HG03039 (cell line): ENCODE measurements at regions not wholly inside any gene's neighbourhood (a gene's known extent, or its start where the extent isn't known, plus 50 kb on each side); places are given as distances from the start of the nearest gene placed in this dataset.
"Not testable (repeated sequence)": the region's sequence is repeated elsewhere in the genome, so short reads cannot be mapped to it uniquely, and the experiment has no call there.

Experiments
- ATAC-seq: cut with Tn5 transposase; IDR thresholded peaks from one replicate; pipeline ENCODE4 v1.9.1; 2021; ENCODE audit warnings: mild to moderate bottlenecking, moderate library complexity; ENCODE audit not compliant: unreplicated experiment

GRCh38 chr2:7420530-7420929, 503.3 kb downstream of the RNF144A start:
- no peak for ATAC-seq

DNA sequence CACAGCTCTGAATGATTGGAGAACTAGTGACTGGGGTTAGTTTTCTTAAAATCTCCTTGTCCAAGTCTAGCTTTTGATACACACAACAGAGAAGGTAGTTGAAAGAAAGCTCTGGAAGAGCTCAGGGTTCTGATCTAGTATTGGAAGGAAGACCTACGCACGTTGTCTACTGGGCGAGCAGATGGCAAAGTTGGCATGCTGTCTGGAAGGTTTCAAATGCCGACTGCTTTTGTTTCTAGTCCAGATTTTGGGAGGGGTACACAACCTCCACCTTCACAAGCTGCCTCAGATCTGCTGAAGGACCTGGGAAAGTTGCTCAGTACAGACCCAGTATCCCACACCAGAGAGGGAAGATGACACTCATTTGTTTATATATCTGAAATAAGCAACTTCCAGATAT, 507.3 kb downstream of the RNF144A start:
- ATAC-seq: no peak

- ATAC-seq: no peak
Measured at GRCh38 chr2:7427293-7428060, 510.3 kb downstream of the RNF144A start.

GRCh38 chr2:7428454-7429204, 511.4 kb downstream of the RNF144A start:
- no peak for ATAC-seq

GRCh38 chr2:7429733-7430132, 512.5 kb downstream of the RNF144A start:
- no peak for ATAC-seq

DNA sequence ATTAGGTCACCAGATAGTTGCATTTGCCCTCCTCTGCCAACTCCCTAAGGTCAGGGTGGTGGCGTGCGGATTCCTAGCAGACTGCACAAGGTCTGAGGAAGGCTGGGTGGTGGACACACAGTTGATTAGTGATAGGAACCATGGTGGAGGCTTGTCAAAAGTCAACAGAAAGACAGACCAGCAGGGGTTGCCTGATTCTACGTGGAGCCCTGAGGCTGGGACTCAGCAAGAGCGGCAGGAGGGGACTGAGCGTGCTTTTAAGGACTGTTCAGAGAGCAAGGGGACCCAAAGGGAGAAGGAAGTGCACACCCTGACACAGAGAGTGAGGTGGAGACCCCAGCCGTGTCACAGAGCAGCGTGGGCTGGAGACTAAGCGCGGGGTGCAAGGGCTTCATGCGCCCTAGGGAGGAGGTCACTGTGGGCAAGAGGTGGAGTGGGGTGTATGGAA, 513.2 kb downstream of the RNF144A start:
- ATAC-seq: no peak

DNA sequence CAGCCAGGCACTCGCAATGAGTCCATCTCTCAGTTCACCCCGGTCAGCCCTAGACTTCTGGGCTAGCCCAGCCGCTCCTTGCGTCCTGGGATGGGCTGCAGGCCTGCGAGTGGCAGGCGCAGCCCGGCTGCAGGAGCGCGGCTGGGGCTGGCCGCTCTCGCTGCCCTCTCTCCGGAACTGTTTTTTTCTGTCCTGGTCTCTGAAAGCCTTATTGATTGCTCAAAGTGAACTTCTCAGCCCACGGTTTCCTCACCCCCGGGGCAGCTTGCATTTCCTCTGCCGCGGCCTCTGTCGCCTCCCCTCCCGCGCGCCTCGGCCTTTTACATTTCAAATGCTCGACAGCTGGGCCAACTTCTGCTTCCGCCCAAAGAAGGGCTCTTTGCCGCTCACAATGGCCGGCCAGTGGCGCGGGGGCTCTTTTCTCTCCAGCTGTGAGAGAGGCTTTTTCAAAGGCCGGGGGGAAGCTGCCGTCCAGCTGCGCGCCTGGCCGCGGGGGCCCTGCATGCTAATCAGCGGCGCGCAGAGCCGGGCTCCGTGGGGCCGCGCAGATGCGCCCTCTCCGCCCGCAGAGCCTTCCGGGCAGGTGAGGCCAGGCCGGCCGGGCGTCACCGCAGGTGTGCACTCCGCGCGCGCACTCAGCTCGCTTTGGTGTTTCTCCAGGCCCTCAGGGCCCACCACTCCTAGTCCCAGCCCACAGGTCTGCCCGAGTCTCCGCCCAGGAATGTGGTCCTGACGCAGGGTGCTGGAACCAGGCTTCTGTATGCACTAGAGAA, 513.8 kb downstream of the RNF144A start:
- no peak for ATAC-seq

- ATAC-seq: no peak
Measured at GRCh38 chr2:7432436-7432835, 515.2 kb downstream of the RNF144A start.

- no peak for ATAC-seq
Measured at GRCh38 chr2:7436096-7436906, 519.1 kb downstream of the RNF144A start.

GRCh38 chr2:7437141-7437540, 519.9 kb downstream of the RNF144A start:
- ATAC-seq: no peak

DNA sequence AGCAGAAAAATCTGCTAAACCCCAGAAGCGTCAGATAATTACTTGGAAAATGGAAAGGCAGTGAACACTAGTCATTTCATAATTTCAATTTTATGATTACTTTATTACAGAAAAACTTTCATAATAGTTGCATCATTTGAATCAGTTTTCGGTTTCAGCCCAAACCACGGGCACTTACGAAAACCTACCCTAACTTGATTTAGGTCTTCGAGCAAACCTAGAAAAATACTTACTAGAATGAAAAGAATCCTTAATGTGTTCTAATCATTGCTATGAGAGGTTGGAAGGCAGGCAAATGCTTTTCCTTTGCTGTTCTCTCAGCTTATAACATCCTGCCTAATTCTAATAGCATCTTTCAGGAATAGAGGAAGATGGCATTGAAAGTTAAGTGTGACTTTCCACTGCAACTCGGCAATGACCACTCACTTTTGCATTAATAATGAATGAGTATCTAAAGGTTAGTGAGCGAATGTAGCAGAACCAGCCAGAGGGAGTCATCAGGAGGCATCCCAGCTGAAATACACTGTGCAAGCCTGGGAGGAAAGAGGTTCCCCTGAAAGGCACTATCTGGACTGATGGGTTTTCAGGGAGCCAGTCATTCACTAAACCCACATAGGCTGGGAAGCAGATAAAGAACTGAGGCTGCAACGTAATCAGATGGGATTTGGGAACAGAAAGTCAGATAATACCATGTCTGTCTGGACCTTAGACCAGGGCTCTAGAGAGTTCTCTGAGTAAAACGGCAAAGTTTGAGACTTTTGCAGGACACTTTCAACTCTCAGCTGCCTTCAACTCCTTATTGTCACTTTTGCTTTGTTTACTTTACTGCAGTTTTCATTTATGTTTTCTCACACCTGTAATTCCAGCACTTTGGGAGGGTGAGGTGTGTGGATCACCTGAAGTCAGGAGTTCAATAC, 520.8 kb downstream of the RNF144A start:
- no peak for ATAC-seq

DNA sequence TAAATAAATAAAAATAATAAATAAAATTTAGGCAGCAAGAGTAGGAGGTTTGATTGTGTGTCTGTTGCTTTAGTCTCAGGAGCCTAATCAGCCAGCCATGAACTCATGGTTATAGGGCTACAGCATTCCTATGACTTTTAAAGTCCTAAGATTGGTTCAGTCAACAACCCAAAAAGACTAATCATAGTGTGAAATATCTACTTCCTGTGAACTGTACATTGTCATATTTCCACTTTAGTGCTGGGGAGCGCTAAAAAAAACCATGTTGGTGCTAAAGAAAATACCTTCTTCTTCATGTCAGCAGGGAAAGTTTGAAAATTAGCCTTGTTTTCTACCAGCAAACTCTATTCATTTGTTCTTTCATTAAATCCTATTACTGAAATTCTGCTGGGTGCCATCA, 521.6 kb downstream of the RNF144A start:
- ATAC-seq: no peak

GRCh38 chr2:7440977-7441376, 523.8 kb downstream of the RNF144A start:
- ATAC-seq: no peak

DNA sequence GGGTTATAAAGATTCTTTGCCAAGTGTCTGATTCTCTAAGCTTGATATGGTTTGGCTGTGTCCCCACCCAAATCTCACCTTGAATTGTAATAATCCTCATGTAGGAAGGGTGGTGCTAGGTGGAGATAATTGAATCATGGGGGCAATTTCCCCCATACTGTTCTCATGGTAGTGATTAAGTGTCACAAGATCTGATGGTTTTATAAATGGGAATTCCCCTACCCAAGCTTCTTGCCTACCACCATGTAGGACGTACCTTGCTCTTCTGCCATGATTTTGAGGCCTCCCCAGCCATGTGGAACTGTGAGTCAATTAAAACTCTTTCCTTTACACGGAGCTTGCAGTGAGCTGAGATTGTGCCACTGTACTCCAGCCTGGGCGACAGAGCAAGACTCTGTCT, 524.6 kb downstream of the RNF144A start:
- ATAC-seq: not testable (repeated sequence)

GRCh38 chr2:7444626-7445025, 527.4 kb downstream of the RNF144A start:
- no peak for ATAC-seq

DNA sequence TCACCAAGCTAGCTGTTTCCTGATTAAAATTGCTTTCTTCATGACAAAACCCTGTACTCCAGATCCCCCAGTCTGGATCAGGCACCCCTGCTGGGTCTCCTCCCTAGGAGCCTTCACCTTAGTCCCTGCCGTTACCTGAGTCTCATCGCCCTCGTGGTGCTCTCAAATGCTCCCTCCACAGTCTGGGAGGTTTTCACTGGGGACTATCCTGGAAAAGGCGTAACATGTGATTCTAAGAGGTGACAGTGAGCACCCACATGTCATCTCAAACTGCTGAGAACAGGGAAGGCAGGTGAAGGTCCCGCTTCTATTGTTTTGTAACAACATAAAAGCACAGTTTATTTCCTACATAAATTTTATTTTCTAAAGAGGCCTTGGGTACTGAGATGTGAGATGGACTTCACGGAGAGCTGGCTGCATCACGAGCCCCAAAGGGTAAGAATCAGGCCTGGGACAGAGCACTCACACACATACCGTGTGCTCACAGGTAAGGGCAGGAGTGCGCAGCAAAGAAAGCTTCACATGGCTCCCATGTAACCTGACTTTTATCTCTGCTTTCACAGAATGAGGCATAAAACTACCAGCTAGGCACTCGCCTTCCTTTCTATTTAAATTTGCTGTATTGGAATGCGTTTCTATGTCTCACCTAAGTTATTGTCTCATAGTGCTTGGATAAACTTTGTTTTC, 531.5 kb downstream of the RNF144A start:
- ATAC-seq: no peak

DNA sequence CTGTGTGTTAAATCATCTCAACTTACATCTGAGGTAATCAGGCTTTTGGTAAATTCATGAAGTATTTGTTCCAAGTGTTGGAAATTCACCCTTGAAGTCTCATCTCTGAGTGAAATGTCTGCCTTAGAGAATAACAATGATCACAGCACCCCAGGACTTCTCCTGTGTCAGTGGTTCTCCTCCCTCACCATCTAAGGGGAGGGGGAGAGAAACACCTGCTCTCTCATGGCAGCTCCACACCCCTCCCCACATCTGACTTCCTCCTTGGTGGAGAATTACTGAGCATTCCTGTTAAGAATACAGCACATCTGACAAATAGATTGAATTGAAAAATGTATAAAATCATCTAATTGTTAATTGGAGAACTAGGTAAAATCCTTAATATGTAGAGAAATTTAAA, 532.1 kb downstream of the RNF144A start:
- no peak for ATAC-seq

GRCh38 chr2:7450188-7450832, 533.1 kb downstream of the RNF144A start:
- ATAC-seq: no peak

- ATAC-seq: no peak
Measured at GRCh38 chr2:7450833-7451190, 533.6 kb downstream of the RNF144A start.
